Thoracic aorta (tissue), 2 donors: ENCODE measurements at regions not wholly inside any gene's neighbourhood (a gene's known extent, or its start where the extent isn't known, plus 50 kb on each side); places are given as distances from the start of the nearest gene placed in this dataset.

Experiments used
- ATAC-seq: fragments of 150-250 bp; one replicate; pipeline ENCODE4 v1.8.0; 2017; ENCODE audit warnings: low read depth; ENCODE audit not compliant: insufficient number of reproducible peaks, low FRiP score
- DNase-seq: peaks from one replicate; pipeline ENCODE4 v3.0.0-alpha.2; 2020; ENCODE audit warnings: low spot score
- H3K27ac ChIP-seq, 2 donors: fragments of 200-600 bp; sonication (generic); 1 replicate in 1 of 2; 2 replicates in 1 of 2; pipeline ENCODE4 v1.5.1; 2016; ENCODE audit warnings: mild to moderate bottlenecking in 2 of 2, moderate library complexity in 2 of 2
- H3K27me3 ChIP-seq: fragments of 200-600 bp; sonication (generic); replicated peaks from 2 replicates; pipeline ENCODE4 v1.6.0; 2016; ENCODE audit warnings: mild to moderate bottlenecking; ENCODE audit not compliant: insufficient read depth
- H3K36me3 ChIP-seq: fragments of 200-600 bp; sonication (generic); one replicate; pipeline ENCODE4 v1.5.1; 2016
- H3K4me1 ChIP-seq, 2 donors: fragments of 200-600 bp; sonication (generic); 1 replicate in 1 of 2; 2 replicates in 1 of 2; pipeline versions ENCODE4 v1.5.1 to v1.6.0; 2016; ENCODE audit warnings: low read depth in 2 of 2, mild to moderate bottlenecking in 1 of 2; ENCODE audit not compliant: control insufficient read depth in 1 of 2
- H3K4me3 ChIP-seq: fragments of 200-600 bp; sonication (generic); 2 replicates; pipeline ENCODE4 v1.5.1; 2016; ENCODE audit warnings: mild to moderate bottlenecking
- H3K9me3 ChIP-seq: fragments of 200-600 bp; sonication (generic); 2 replicates; pipeline ENCODE4 v1.5.1; 2016
- TF ChIP-seq, protein P1 (sequence below): fragments of 200-600 bp; sonication (generic); IDR thresholded peaks from one replicate; pipeline ENCODE4 v1.5.1; 2019; ENCODE audit warnings: antibody characterized with exemption

DNA sequence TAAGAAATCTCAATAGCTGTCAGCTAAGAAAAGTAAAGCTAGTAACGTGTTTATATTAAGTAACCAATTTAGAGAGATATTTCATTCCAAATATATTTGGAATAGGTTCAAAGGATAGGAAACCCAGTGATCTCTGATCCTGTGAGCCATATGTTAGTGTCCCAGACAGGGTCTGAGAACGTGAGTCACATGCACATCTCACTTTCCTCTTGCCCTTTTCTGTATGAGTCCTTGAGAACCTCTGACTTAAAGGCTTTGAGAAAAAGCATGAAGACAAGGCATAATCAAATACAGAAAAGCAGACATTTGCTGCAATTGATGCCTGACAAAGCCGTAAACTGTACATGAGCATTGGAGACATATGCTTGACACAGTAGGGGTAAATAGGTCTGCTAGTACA, 655.1 kb upstream of the ADGRL3 start:
- no peaks in the 10 kb centered on the region for H3K9me3 ChIP-seq
- TF ChIP-seq, protein P1, sequence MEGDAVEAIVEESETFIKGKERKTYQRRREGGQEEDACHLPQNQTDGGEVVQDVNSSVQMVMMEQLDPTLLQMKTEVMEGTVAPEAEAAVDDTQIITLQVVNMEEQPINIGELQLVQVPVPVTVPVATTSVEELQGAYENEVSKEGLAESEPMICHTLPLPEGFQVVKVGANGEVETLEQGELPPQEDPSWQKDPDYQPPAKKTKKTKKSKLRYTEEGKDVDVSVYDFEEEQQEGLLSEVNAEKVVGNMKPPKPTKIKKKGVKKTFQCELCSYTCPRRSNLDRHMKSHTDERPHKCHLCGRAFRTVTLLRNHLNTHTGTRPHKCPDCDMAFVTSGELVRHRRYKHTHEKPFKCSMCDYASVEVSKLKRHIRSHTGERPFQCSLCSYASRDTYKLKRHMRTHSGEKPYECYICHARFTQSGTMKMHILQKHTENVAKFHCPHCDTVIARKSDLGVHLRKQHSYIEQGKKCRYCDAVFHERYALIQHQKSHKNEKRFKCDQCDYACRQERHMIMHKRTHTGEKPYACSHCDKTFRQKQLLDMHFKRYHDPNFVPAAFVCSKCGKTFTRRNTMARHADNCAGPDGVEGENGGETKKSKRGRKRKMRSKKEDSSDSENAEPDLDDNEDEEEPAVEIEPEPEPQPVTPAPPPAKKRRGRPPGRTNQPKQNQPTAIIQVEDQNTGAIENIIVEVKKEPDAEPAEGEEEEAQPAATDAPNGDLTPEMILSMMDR, result no peak
- H3K27ac ChIP-seq, result no peak overlapping the region
- H3K4me3 ChIP-seq, result no peak overlapping the region
- ATAC-seq, result no peak
- no peaks in the 10 kb centered on the region for H3K27me3 ChIP-seq
- H3K36me3 ChIP-seq, result no peaks in the 10 kb centered on the region
- DNase-seq, result no peak
- no peaks in the 10 kb centered on the region for H3K4me1 ChIP-seq

GRCh38 chr4:60562334-60562733, 637.8 kb upstream of the ADGRL3 start:
- no peaks in the 10 kb centered on the region for H3K4me1 ChIP-seq
- no peaks in the 10 kb centered on the region for H3K9me3 ChIP-seq

GRCh38 chr4:60565558-60565957, 634.6 kb upstream of the ADGRL3 start:
- H3K4me3 ChIP-seq, result no peak overlapping the region
- ATAC-seq (no peak), DNase-seq (no peak)
- H3K36me3 ChIP-seq, result no peaks in the 10 kb centered on the region
- no peaks in the 10 kb centered on the region for H3K9me3 ChIP-seq
- H3K27me3 ChIP-seq, result no peaks in the 10 kb centered on the region
- H3K27ac ChIP-seq, result no peak overlapping the region
- TF ChIP-seq, protein P1, result no peak
- H3K4me1 ChIP-seq, result no peaks in the 10 kb centered on the region

More at GRCh38 chr4:60562334-60562733, 637.8 kb upstream of the ADGRL3 start:
- Histone ChIP-seq H3K36me3 (no peaks in the 10 kb centered on the region), H3K27ac (no peak overlapping the region), H3K27me3 (no peaks in the 10 kb centered on the region), H3K4me3 (no peak overlapping the region)
- DNase-seq (no peak), ATAC-seq (no peak)
- TF ChIP-seq, protein P1, result no peak

DNA sequence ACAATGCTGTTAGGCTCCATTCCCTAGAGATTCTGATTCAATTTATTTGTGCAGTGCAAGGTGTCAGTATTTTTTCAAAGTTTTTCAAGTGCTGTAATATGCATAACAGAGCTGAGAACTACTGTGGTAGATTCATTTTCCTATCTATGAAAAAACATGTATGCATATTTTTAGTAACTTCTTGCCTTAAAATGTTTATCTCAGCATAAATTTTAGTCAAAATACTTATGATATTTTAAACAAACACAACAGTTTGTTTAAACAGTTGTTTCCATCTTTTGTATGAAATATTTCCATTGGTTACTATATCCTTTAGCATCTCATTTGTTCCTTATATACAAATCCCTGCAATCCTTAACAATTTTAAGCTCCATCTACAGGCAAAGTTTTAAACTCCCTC, 624.8 kb upstream of the ADGRL3 start:
- H3K27me3 ChIP-seq, result no peaks in the 10 kb centered on the region

DNA sequence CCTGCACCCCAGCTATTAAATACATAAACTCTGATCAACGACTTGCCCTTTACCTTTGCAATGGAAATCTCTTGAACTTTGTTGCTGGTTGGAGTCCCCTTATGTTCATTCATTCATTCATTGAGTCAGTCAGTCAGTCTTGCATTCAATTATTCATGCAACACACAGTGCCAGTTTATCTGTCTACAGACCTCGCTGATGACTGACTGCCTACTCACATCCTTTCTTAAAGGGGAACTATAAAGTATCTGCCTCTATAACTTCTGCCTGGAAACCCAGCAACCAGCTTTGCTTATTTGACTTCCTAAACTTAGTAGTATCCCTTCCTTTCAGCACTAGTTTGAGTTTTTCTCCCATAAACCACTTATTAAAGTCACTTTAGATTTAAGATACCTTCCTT, 620.8 kb upstream of the ADGRL3 start:
- Histone ChIP-seq H3K4me3 (no peak overlapping the region), H3K27ac (no peak overlapping the region), H3K9me3 (peaks cover 3% of the 10 kb centered on the region), H3K36me3 (no peaks in the 10 kb centered on the region), H3K4me1 (no peaks in the 10 kb centered on the region), H3K27me3 (no peaks in the 10 kb centered on the region)
- TF ChIP-seq, protein P1, result no peak
- ATAC-seq (no peak), DNase-seq (no peak)

More for the DNA sequence above, 624.8 kb upstream of the ADGRL3 start:
- no peak overlapping the region for H3K27ac ChIP-seq
- H3K36me3 ChIP-seq, result no peaks in the 10 kb centered on the region
- H3K4me3 ChIP-seq, result no peak overlapping the region
- no peaks in the 10 kb centered on the region for H3K4me1 ChIP-seq
- peaks cover 3% of the 10 kb centered on the region for H3K9me3 ChIP-seq
- TF ChIP-seq, protein P1, result no peak
- DNase-seq (no peak), ATAC-seq (no peak)
